GM12878 (cell line): ENCODE measurements at regions not wholly inside any gene's neighbourhood (a gene's known extent, or its start where the extent isn't known, plus 50 kb on each side); places are given as distances from the start of the nearest gene placed in this dataset.

Source experiments
- ATAC-seq: fragments of 200-7000 bp; cut with Tn5 transposase; 3 replicates; pipeline ENCODE4 v1.9.1; 2020; ENCODE audit warnings: mild to moderate bottlenecking, moderate library complexity
- BruUV-seq: library from RNA; stranded (reverse); fragments of 400-500 nt; replicated peaks from 2 replicates; lab custom pipeline; 2021; lab: Mats Ljungman, UMichigan
- CTCF ChIA-PET: fragments of 300-600 bp; sonication (Branson Sonifier 250); formaldehyde crosslinking; extraction: SDS; loops from one replicate; lab custom pipeline; 2021; ENCODE audit warnings: inconsistent platforms; lab: Yijun Ruan, JAX
- POLR2A ChIA-PET: fragments of 350-600 bp; formaldehyde crosslinking; extraction: SDS; loops from one replicate; lab custom pipeline; 2021; ENCODE audit warnings: inconsistent platforms; lab: Charles Lee
- RAD21 ChIA-PET: fragments of 300-600 bp; sonication (Branson Sonifier 250); formaldehyde crosslinking; loops from one replicate; lab custom pipeline; 2023; ENCODE audit warnings: antibody characterized with exemption; ENCODE audit not compliant: unreplicated experiment; lab: Charles Lee
- SMC1A ChIA-PET: fragments of 300-600 bp; sonication (Branson Sonifier 250); formaldehyde crosslinking; loops from one replicate; lab custom pipeline; 2023; ENCODE audit not compliant: unreplicated experiment, uncharacterized antibody; lab: Charles Lee
- DNase-seq: peaks from one replicate; pipeline ENCODE4 v3.0.0-alpha.2; 2011; ENCODE audit warnings: low read depth, low spot score
- FAIRE-seq: peaks from 3 replicates; lab custom pipeline; 2011; peaks lifted over from hg19 to GRCh38; lab: Jason Lieb, UNC
- H2AFZ ChIP-seq: 2 replicates; pipeline ENCODE4 v1.6.0; 2011; ENCODE audit warnings: low read depth, low read length, control low read depth; ENCODE audit not compliant: control insufficient read depth
- H3K27ac ChIP-seq: 2 replicates; pipeline ENCODE4 v1.5.1; 2011; ENCODE audit warnings: control low read depth; ENCODE audit not compliant: control insufficient read depth, insufficient read depth
- H3K27me3 ChIP-seq, 2 experiments: replicated peaks in 1 of 2; 2 replicates each; pipeline versions ENCODE4 v1.6.0 to v1.6.1; 2011; ENCODE audit warnings: low read length in 1 of 2; ENCODE audit not compliant: control insufficient read depth in 2 of 2, insufficient read depth in 2 of 2
- H3K36me3 ChIP-seq, 2 experiments: 2 replicates each; pipeline ENCODE4 v1.5.1; 2011; ENCODE audit warnings: low read length in 1 of 2; ENCODE audit not compliant: control insufficient read depth in 2 of 2, insufficient read depth in 2 of 2
- H3K4me1 ChIP-seq: 2 replicates; pipeline ENCODE4 v1.6.1; 2011; ENCODE audit warnings: mild to moderate bottlenecking, low read length, moderate library complexity, mixed read lengths; ENCODE audit not compliant: control insufficient read depth, insufficient read depth
- H3K4me2 ChIP-seq: 2 replicates; pipeline ENCODE4 v1.6.0; 2011; ENCODE audit warnings: control low read depth; ENCODE audit not compliant: control insufficient read depth, insufficient read depth
- H3K4me3 ChIP-seq: fragments of 200-600 bp; sonication (generic); 2 replicates; pipeline ENCODE4 v1.5.1; 2016
- H3K79me2 ChIP-seq: 2 replicates; pipeline ENCODE4 v1.6.0; 2011; ENCODE audit warnings: low read length; ENCODE audit not compliant: control insufficient read depth, insufficient read depth
- H3K9ac ChIP-seq: 2 replicates; pipeline ENCODE4 v1.8.0; 2011; ENCODE audit warnings: low read length, control low read depth, mixed read lengths; ENCODE audit not compliant: control insufficient read depth, insufficient read depth
- H3K9me3 ChIP-seq: replicated peaks from 3 replicates; pipeline ENCODE4 v1.5.1; 2011; ENCODE audit warnings: mild to moderate bottlenecking, low read length; ENCODE audit not compliant: control insufficient read depth, insufficient read depth
- H4K20me1 ChIP-seq: 2 replicates; pipeline ENCODE4 v1.6.0; 2011; ENCODE audit not compliant: control insufficient read depth, insufficient read depth
- CBX5 ChIP-seq: sonication (generic); IDR thresholded peaks from 2 replicates; pipeline ENCODE4 v1.6.1; 2016; ENCODE audit warnings: low read depth, moderate library complexity, mild to moderate bottlenecking, inconsistent platforms
- CREM ChIP-seq: IDR thresholded peaks from 2 replicates; pipeline ENCODE4 v1.6.1; 2014; ENCODE audit warnings: antibody characterized with exemption, low read depth
- CTCF ChIP-seq, 3 experiments: IDR thresholded peaks in 2 of 3; conservative IDR thresholded peaks in 1 of 3; 2 replicates each; pipeline ENCODE4 v1.5.1; 2011; ENCODE audit warnings: low read depth in 3 of 3, low read length in 3 of 3, mild to moderate bottlenecking in 3 of 3, control low read depth in 2 of 3, moderate library complexity in 2 of 3, inconsistent platforms in 1 of 3, mixed read lengths in 1 of 3; ENCODE audit not compliant: control insufficient read depth in 2 of 3, insufficient read depth in 1 of 3; ENCODE audit errors: extremely low read depth in 1 of 3
- EGR1 ChIP-seq, 2 experiments: IDR thresholded peaks; 1 replicate in 1 of 2; 2 replicates in 1 of 2; pipeline ENCODE4 v1.6.1; 2011 to 2012; ENCODE audit warnings: low read depth in 2 of 2, low read length in 2 of 2, borderline replicate concordance in 1 of 2, mild to moderate bottlenecking in 1 of 2, moderate library complexity in 1 of 2
- IKZF2 ChIP-seq, 2 experiments: fragments of 450-650 bp; IDR thresholded peaks; 2 replicates each; pipeline ENCODE4 v1.6.1; 2017; ENCODE audit warnings: mild to moderate bottlenecking in 2 of 2, moderate library complexity in 2 of 2
- JUNB ChIP-seq: IDR thresholded peaks from 2 replicates; pipeline ENCODE4 v1.6.1; 2016; ENCODE audit warnings: antibody characterized with exemption, mild to moderate bottlenecking
- KAT2A ChIP-seq: conservative IDR thresholded peaks from 2 replicates; pipeline ENCODE4 v1.6.1; 2011; ENCODE audit warnings: low read depth, low read length; ENCODE audit not compliant: control insufficient read depth
- PBX3 ChIP-seq: IDR thresholded peaks from 2 replicates; pipeline ENCODE4 v1.6.1; 2011; ENCODE audit warnings: mild to moderate bottlenecking, low read depth, low read length, moderate library complexity; ENCODE audit not compliant: insufficient replicate concordance
- RELA ChIP-seq: fragments of 450-650 bp; IDR thresholded peaks from 2 replicates; pipeline ENCODE4 v1.8.0; 2014; ENCODE audit warnings: borderline replicate concordance; ENCODE audit not compliant: partially characterized antibody
- USF2 ChIP-seq: IDR thresholded peaks from 2 replicates; pipeline ENCODE4 v1.6.1; 2011; ENCODE audit warnings: low read depth, low read length, improper control_type of control experiment, borderline replicate concordance
- WGBS: methylation state at CpG from one replicate; pipeline ENCODE4 v1.1.6; 2016; ENCODE audit warnings: low lambda C conversion rate; ENCODE audit not compliant: insufficient replicate concordance, insufficient coverage; ENCODE audit errors: missing lambda C conversion rate; 5-methylcytosine and 5-hydroxymethylcytosine counted together
- in situ Hi-C: fragments of 300-500 bp; cut with MboI; formaldehyde crosslinking; loops from 9 replicates; pipeline ENCODE4 v1.14.3; 2018; ENCODE audit warnings: mixed read lengths
- intact Hi-C: fragments of 100-400 bp; cut with micrococcal nuclease; formaldehyde crosslinking; loops from one replicate; pipeline ENCODE4 v1.14.2; 2022; ENCODE audit not compliant: unreplicated experiment

GRCh38 chr13:50668049-50668448, 175.4 kb downstream of the DLEU7 start:
- BruUV-seq = no TSS peak
- FAIRE-seq = no peak
- 54% methylated on average over 6 of the region's 6 CpGs for WGBS

More at GRCh38 chr13:50668049-50668448, 175.4 kb downstream of the DLEU7 start:
- Histone ChIP-seq H3K9ac (no peak overlapping the region), H3K27ac (no peak overlapping the region), H3K36me3 (no peaks in the 10 kb centered on the region), H3K9me3 (peaks cover 6% of the 10 kb centered on the region; the same call in 2 of the 3 replicates), H3K4me1 (no peaks in the 10 kb centered on the region), H3K27me3 (no peaks in the 10 kb centered on the region; a peak in 1 of 4 replicates), H4K20me1 (no peaks in the 10 kb centered on the region), H3K79me2 (no peaks in the 10 kb centered on the region), H3K4me2 (no peak overlapping the region), H2AFZ (no peak overlapping the region), H3K4me3 (no peak overlapping the region)
- intact Hi-C loops (no loop called here), in situ Hi-C loops (no loop called here)
- DNase-seq = no peak
- POLR2A ChIA-PET = no interaction called here
- RAD21 ChIA-PET = no interaction called here
- CTCF ChIA-PET = interaction anchor here (0.9 kb wide), 1 partner anchor 12 kb away, joined by 3 read pairs; no protein-coding TSS in a partner anchor
- TF ChIP-seq CREM (no peak), RELA (no peak), PBX3 (no peak), CBX5 (no peak), JUNB (no peak), IKZF2 (IDR thresholded peaks at IDR 0.05) (no peak), KAT2A (no peak), USF2 (no peak), CTCF (IDR thresholded peaks at IDR 0.05 in 2 of 3, conservative IDR thresholded peaks at IDR 0.05 in 1 of 3; ENCODE audit: control insufficient read depth in 2 of 3, extremely low read depth in 1 of 3, insufficient read depth in 1 of 3, low read depth in 3 of 3, low read length in 3 of 3) (no peak), EGR1 (IDR thresholded peaks at IDR 0.05; ENCODE audit: borderline replicate concordance in 1 of 2, low read depth in 2 of 2, low read length in 2 of 2) (no peak)
- SMC1A ChIA-PET = interaction anchor here (1.2 kb wide), 1 partner anchor 8 kb away, joined by 3 read pairs; no protein-coding TSS in a partner anchor
- ATAC-seq = no peak
